ENCODE measurements at regions not wholly inside any gene's neighbourhood (a gene's known extent, or its start where the extent isn't known, plus 50 kb on each side); places are given as distances from the start of the nearest gene placed in this dataset.
"Not testable (repeated sequence)": the region's sequence is repeated elsewhere in the genome, so short reads cannot be mapped to it uniquely, and the experiment has no call there.

- no peaks in the 10 kb centered on the region for H3K36me3 Mint-ChIP-seq (ENCODE audit: low read depth)
- H3K4me3 Mint-ChIP-seq: no peak overlapping the region
- CTCF ChIA-PET: no interaction called here
- DNase-seq: no peak
- H3K9me3 Mint-ChIP-seq: no peaks in the 10 kb centered on the region
- POLR2A ChIA-PET: no interaction called here
- no peaks in the 10 kb centered on the region for H3K27me3 Mint-ChIP-seq
- H3K4me1 Mint-ChIP-seq: no peaks in the 10 kb centered on the region
- H3K27ac Mint-ChIP-seq: no peak overlapping the region
These were observed 309.2 kb upstream of the TCF4 start for GRCh38 chr18:55897091-55897689.

DNA sequence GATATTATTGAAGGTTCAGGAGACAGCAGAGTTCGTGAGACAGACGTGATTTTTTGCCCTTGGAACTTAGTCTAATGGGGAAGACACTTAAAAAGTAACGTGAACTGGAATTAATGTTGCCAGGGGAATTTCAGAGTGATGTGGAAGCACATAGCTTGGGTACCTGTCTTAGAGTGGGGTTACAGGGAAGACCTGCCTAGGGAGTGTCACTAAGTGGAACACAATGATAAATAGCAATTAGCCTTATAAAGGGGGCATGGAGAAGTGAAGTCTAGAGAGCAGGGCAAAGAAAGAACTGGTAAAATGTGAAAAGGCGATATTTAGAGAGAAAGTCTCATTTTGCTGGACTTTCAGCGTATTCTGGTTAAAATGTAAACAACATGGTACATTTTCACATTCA is 306.0 kb upstream of the TCF4 start:
- H3K9me3 Mint-ChIP-seq: no peaks in the 10 kb centered on the region
- no peak for DNase-seq
- POLR2A ChIA-PET: no interaction called here
- no peaks in the 10 kb centered on the region for H3K36me3 Mint-ChIP-seq (ENCODE audit: low read depth)
- H3K27ac Mint-ChIP-seq: no peak overlapping the region
- no peaks in the 10 kb centered on the region for H3K27me3 Mint-ChIP-seq
- no peak overlapping the region for H3K4me3 Mint-ChIP-seq
- no peaks in the 10 kb centered on the region for H3K4me1 Mint-ChIP-seq
- CTCF ChIA-PET: no interaction called here

DNA sequence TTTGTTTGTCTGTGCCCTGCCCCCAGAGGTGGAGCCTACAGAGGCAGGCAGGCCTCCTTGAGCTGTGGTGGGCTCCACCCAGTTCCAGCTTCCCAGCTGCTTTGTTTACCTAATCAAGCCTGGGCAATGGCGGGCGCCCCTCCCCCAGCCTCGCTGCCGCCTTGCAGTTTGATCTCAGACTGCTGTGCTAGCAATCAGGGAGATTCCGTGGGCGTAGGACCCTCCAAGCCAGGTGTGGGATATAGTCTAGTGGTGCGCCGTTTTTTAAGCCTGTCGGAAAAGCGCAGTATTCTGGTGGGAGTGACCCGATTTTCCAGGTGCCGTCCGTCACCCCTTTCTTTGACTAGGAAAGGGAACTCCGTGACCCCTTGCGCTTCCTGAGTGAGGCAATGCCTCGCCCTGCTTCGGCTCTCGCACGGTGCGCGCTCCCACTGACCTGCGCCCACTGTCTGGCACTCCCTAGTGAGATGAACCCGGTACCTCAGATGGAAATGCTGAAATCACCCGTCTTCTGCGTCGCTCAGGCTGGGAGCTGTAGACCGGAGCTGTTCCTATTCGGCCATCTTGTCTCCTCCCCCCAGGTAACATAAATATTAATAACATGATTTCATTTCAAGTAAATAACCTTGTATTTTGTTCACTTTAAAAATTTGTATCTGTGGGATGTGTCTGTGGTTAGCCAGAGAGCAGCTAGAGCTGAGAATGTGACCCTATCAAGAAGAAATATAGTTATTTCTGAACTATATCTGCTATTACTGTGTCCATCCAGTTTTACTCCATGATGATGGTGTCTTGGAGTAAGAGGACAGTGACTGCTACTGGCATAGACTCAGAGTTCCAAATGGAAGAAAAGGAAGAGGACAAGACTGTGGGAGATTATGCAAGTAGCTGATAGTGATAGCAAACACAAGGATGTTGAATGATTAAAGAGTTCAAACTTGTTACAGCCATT is 305.1 kb upstream of the TCF4 start:
- H3K36me3 Mint-ChIP-seq (ENCODE audit: low read depth); CTCF ChIA-PET; H3K4me3 Mint-ChIP-seq; H3K27me3 Mint-ChIP-seq; H3K9me3 Mint-ChIP-seq; DNase-seq; H3K4me1 Mint-ChIP-seq; POLR2A ChIA-PET; H3K27ac Mint-ChIP-seq: not testable (repeated sequence)

DNA sequence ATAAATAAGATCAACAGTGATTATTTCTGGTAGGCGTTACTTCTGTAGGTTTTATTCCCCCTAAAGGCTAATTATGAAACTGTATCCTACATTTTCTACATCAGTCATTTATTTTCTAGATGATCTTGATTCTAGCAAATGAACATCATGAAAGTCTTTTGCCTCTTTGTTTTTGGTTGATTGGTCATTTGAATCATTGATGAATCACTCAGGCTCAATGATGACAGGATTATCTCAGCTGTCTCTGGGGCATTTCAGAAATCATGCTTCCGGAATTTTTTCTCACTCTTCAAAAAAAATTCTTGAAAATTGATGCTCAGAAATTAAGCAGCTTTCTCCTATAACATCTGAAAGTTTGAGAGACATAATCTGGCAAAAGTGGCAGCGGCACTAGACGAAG is 298.9 kb upstream of the TCF4 start:
- H3K27me3 Mint-ChIP-seq: no peaks in the 10 kb centered on the region
- H3K36me3 Mint-ChIP-seq (ENCODE audit: low read depth): no peaks in the 10 kb centered on the region
- no peaks in the 10 kb centered on the region for H3K4me1 Mint-ChIP-seq
- CTCF ChIA-PET: no interaction called here
- POLR2A ChIA-PET: no interaction called here
- H3K9me3 Mint-ChIP-seq: no peaks in the 10 kb centered on the region
- no peak overlapping the region for H3K27ac Mint-ChIP-seq
- no peak for DNase-seq
- no peak overlapping the region for H3K4me3 Mint-ChIP-seq

DNA sequence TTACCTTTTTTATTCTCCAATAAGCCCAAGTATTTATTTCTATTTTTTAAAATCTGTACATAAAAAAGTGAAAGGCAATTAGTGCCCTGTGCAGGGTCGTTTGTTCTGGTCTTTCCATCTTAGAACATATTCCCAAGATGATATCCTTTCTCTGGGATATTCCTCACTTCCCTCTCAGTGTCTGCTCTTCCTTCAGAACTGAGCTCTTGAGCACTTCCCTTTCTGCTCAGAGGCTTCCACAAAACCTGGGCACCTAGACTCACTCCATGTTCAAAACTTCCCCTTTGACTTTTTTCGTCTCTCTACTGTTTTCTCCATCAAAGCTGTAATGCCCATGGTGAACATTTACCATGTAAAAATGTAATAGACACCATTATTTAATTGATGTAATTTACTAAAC is 296.5 kb upstream of the TCF4 start:
- Mint-ChIP-seq H3K4me1 (no peaks in the 10 kb centered on the region), H3K36me3 (ENCODE audit: low read depth) (no peaks in the 10 kb centered on the region), H3K4me3 (no peak overlapping the region), H3K27ac (no peak overlapping the region), H3K9me3 (no peaks in the 10 kb centered on the region), H3K27me3 (no peaks in the 10 kb centered on the region)
- POLR2A ChIA-PET: no interaction called here
- CTCF ChIA-PET: no interaction called here
- DNase-seq: no peak

DNA sequence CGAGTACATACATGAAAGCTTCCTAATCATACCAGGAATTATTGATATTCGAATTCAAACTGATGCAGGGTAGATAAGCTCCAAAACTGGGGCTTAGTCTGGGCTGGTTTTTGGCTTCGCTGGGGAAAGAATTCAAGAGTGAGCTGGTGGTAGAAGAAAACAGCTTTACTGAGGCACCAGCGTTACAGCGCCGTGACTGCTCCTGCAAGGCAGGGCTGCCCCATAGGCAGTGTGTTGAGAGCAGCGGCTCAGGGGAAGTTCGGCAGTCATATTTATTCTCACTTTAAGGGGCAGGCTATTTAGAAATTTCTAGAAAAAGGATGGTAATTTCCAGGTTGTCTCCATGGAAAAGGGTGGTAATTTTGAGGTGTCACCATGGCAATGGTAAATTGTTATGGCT is 292.6 kb upstream of the TCF4 start:
- Mint-ChIP-seq H3K27ac (no peak overlapping the region), H3K9me3 (no peaks in the 10 kb centered on the region), H3K4me1 (no peaks in the 10 kb centered on the region), H3K27me3 (no peaks in the 10 kb centered on the region), H3K36me3 (ENCODE audit: low read depth) (no peaks in the 10 kb centered on the region), H3K4me3 (no peak overlapping the region)
- no peak for DNase-seq
- ChIA-PET CTCF (no interaction called here), POLR2A (no interaction called here)

DNA sequence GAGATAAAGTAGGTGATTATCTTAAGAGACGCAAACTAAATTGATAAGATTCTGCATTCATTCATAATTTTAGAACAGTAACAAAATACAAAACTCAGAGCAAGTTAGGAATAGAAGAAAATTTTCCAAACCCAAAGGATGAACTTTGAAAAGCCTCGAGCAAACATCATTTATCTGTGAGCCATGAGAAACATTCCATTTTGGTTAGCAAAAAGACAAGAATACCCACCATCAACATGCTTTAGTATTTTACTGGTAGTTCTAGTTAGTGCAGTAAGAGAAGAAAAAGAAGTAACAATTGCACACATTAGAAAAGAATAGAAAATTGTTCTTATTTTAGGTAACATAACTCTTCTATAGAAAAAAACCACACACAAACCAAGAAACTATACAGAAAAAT is 291.3 kb upstream of the TCF4 start:
- ChIA-PET CTCF (no interaction called here), POLR2A (no interaction called here)
- Mint-ChIP-seq H3K36me3 (ENCODE audit: low read depth) (no peaks in the 10 kb centered on the region), H3K9me3 (no peaks in the 10 kb centered on the region), H3K4me3 (no peak overlapping the region), H3K4me1 (no peaks in the 10 kb centered on the region), H3K27ac (no peak overlapping the region), H3K27me3 (no peaks in the 10 kb centered on the region)
- DNase-seq: no peak

DNA sequence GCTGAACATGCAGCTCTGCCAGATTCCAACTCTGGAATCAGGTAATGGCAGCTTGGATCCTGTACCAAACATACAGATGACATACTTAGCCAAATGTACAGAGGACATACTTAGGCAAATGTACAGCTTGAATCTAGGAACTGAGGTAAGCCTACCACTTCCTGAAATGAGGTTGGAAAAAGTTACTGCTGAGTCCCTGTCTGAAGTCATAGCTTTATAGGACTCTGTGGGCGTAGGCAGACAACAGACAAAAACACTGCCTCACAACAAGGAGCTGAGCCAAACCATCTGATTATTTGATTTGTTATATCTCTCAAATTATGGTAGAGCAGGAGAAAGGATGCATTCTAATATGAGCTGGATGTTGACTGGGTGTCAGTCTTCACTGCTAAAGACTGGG is 290.2 kb upstream of the TCF4 start:
- H3K27ac Mint-ChIP-seq: no peak overlapping the region

GRCh38 chr18:55877321-55877720 is 289.3 kb upstream of the TCF4 start:
- no peaks in the 10 kb centered on the region for H3K36me3 Mint-ChIP-seq (ENCODE audit: low read depth)
- H3K27me3 Mint-ChIP-seq: no peaks in the 10 kb centered on the region
- CTCF ChIA-PET: no interaction called here

More for the DNA sequence above, 290.2 kb upstream of the TCF4 start:
- Mint-ChIP-seq H3K36me3 (ENCODE audit: low read depth) (no peaks in the 10 kb centered on the region), H3K27me3 (no peaks in the 10 kb centered on the region), H3K4me3 (no peak overlapping the region), H3K9me3 (no peaks in the 10 kb centered on the region), H3K4me1 (no peaks in the 10 kb centered on the region)
- ChIA-PET POLR2A (no interaction called here), CTCF (no interaction called here)
- DNase-seq: no peak

DNA sequence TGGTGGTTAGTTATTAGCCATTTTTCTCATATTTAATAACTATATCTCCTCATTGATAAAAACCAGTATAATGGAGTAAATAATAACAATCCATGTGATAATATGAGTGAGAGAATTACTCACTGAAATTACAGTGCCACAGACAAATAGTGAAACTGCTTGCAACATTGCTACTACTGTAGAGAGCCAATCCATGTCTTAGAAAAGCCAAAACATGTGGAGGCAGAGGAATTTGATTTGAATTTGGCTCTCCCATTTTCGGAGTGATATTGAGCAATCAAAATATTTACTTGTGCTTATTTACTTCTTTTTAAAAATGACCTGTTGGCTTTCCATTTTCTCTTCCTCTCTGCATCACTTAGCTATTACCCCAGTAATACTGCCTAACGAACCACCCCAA is 288.3 kb upstream of the TCF4 start:
- H3K9me3 Mint-ChIP-seq: no peaks in the 10 kb centered on the region
- H3K36me3 Mint-ChIP-seq (ENCODE audit: low read depth): no peaks in the 10 kb centered on the region
- H3K27ac Mint-ChIP-seq: no peak overlapping the region
- no peak for DNase-seq
- no peak overlapping the region for H3K4me3 Mint-ChIP-seq
- H3K27me3 Mint-ChIP-seq: no peaks in the 10 kb centered on the region
- ChIA-PET POLR2A (no interaction called here), CTCF (no interaction called here)
- H3K4me1 Mint-ChIP-seq: no peaks in the 10 kb centered on the region

More at GRCh38 chr18:55877321-55877720, 289.3 kb upstream of the TCF4 start:
- H3K4me1 Mint-ChIP-seq: no peaks in the 10 kb centered on the region
- POLR2A ChIA-PET: no interaction called here
- no peaks in the 10 kb centered on the region for H3K9me3 Mint-ChIP-seq
- H3K27ac Mint-ChIP-seq: no peak overlapping the region
- H3K4me3 Mint-ChIP-seq: no peak overlapping the region
- DNase-seq: no peak

GRCh38 chr18:55875371-55875901 is 287.4 kb upstream of the TCF4 start:
- no peak overlapping the region for H3K27ac Mint-ChIP-seq
- ChIA-PET POLR2A (no interaction called here), CTCF (interaction anchor here (0.5 to 1.2 kb wide), 2 partner anchors 26 to 496 kb away, joined by 3 read pairs; no protein-coding TSS in a partner anchor)
- H3K36me3 Mint-ChIP-seq (ENCODE audit: low read depth): no peaks in the 10 kb centered on the region
- no peaks in the 10 kb centered on the region for H3K4me1 Mint-ChIP-seq
- H3K4me3 Mint-ChIP-seq: no peak overlapping the region
- no peaks in the 10 kb centered on the region for H3K9me3 Mint-ChIP-seq
- H3K27me3 Mint-ChIP-seq: no peaks in the 10 kb centered on the region
- DNase-seq: no peak

GRCh38 chr18:55869556-55870501 is 281.8 kb upstream of the TCF4 start:
- Mint-ChIP-seq H3K27me3 (no peaks in the 10 kb centered on the region), H3K4me1 (no peaks in the 10 kb centered on the region), H3K27ac (no peak overlapping the region), H3K9me3 (no peaks in the 10 kb centered on the region), H3K4me3 (no peak overlapping the region), H3K36me3 (ENCODE audit: low read depth) (no peaks in the 10 kb centered on the region)
- POLR2A ChIA-PET: no interaction called here
- CTCF ChIA-PET: interaction anchor here (0.7 kb wide), 1 partner anchor 11 kb away, joined by 3 read pairs; no protein-coding TSS in a partner anchor
- no peak for DNase-seq

DNA sequence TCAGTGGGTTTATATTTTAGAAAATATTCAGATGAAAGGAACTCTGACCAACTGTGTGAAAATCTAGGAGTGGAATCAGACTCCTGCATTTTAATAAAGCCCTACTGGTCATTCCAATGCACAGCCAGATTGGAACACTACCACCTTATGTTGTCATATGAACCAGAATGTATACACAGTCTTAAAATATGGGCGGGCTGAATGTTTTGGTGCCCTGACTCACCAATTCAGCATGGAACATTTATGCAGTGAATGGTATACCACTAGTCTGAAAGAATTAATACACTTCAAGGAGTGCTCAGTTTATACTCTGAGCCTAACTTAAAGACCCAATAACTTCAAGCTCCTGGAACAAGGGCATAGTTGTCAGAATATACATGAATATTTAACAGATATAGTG is 280.9 kb upstream of the TCF4 start:
- no peak for DNase-seq
- H3K36me3 Mint-ChIP-seq (ENCODE audit: low read depth): no peaks in the 10 kb centered on the region
- H3K27ac Mint-ChIP-seq: no peak overlapping the region
- H3K4me3 Mint-ChIP-seq: no peak overlapping the region
- H3K27me3 Mint-ChIP-seq: no peaks in the 10 kb centered on the region
- ChIA-PET CTCF (no interaction called here), POLR2A (no interaction called here)
- H3K4me1 Mint-ChIP-seq: no peaks in the 10 kb centered on the region
- H3K9me3 Mint-ChIP-seq: no peaks in the 10 kb centered on the region

All from activated CD4-positive, alpha-beta T cell treated with anti-CD3 and anti-CD28 coated beads, Interleukin-2, amount 10 ng/mL, durations not matched to agents 7 days and 5 days (primary cell).